ENCODE measurements at regions not wholly inside any gene's neighbourhood (a gene's known extent, or its start where the extent isn't known, plus 50 kb on each side); places are given as distances from the start of the nearest gene placed in this dataset.

DNA sequence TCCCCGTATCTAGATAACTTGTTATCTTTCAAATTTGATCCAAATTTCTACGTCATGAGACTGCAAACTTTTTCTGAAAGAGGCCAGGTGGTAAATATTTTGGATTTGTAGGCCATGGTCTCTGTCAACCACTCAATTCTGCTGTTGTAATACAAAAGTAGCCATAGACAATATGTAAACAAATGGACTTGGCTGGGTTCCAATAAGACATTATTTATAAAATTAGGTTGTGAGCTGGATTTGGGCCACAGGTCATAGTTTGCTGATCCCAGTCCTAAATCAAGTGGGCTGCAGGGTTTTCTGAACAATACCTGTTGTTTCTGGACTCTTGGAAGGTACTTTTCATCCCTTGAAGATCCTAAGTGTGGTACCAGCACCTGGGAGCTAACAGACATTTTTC is 1178.0 kb downstream of the SORCS1 start:
- no peak for DNase-seq (ENCODE audit: low read depth)
- H3K4me3 ChIP-seq (ENCODE audit: low read depth, low read length) = no peak overlapping the region
- TF ChIP-seq, protein P1, sequence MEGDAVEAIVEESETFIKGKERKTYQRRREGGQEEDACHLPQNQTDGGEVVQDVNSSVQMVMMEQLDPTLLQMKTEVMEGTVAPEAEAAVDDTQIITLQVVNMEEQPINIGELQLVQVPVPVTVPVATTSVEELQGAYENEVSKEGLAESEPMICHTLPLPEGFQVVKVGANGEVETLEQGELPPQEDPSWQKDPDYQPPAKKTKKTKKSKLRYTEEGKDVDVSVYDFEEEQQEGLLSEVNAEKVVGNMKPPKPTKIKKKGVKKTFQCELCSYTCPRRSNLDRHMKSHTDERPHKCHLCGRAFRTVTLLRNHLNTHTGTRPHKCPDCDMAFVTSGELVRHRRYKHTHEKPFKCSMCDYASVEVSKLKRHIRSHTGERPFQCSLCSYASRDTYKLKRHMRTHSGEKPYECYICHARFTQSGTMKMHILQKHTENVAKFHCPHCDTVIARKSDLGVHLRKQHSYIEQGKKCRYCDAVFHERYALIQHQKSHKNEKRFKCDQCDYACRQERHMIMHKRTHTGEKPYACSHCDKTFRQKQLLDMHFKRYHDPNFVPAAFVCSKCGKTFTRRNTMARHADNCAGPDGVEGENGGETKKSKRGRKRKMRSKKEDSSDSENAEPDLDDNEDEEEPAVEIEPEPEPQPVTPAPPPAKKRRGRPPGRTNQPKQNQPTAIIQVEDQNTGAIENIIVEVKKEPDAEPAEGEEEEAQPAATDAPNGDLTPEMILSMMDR (IDR thresholded peaks at IDR 0.05; ENCODE audit: control insufficient read depth, extremely low read depth, insufficient read depth) = no peak

GRCh38 chr10:105982735-105983134 is 1181.8 kb downstream of the SORCS1 start:
- DNase-seq (ENCODE audit: low read depth) = no peak
- TF ChIP-seq, protein P1 (IDR thresholded peaks at IDR 0.05; ENCODE audit: control insufficient read depth, extremely low read depth, insufficient read depth) = no peak
- no peak overlapping the region for H3K4me3 ChIP-seq (ENCODE audit: low read depth, low read length)

GRCh38 chr10:105981679-105982078 is 1182.8 kb downstream of the SORCS1 start:
- DNase-seq (ENCODE audit: low read depth) = no peak
- H3K4me3 ChIP-seq (ENCODE audit: low read depth, low read length) = no peak overlapping the region
- TF ChIP-seq, protein P1 (IDR thresholded peaks at IDR 0.05; ENCODE audit: control insufficient read depth, extremely low read depth, insufficient read depth) = no peak

DNA sequence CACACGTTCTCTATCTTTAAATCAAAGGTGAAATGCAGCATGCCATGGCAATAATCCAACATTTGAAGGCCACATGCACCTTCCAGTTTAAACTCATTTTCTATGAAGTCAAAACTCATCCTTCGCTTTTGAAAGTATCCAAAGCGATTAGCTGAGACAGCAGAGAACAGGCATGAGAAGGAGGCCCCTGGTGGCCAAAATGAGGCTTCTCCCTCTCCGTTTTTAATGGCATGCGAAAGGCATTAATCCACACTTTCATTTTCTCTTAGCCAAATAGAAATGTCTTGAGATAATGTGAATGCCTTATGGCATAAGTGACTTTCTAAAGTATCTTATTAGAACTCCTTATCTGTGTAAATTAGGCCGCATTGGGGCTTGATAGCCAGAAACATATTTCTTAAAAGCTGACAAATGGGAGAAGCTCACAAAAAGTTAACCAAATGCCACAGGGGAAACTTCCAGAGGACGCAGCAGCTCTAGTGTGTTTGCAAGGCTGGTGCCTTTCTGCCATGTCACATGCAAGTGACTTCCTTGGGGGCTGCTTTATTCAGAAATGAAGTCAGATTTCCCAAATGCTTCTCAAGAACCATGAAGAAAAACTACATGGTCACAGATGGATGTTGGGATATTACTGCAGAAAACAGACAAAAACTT is 1189.6 kb downstream of the SORCS1 start:
- DNase-seq (ENCODE audit: low read depth) = no peak
- TF ChIP-seq, protein P1 (IDR thresholded peaks at IDR 0.05; ENCODE audit: control insufficient read depth, extremely low read depth, insufficient read depth) = peak; percentile 66
- H3K4me3 ChIP-seq (ENCODE audit: low read depth, low read length) = peak overlapping the region; percentile 30

DNA sequence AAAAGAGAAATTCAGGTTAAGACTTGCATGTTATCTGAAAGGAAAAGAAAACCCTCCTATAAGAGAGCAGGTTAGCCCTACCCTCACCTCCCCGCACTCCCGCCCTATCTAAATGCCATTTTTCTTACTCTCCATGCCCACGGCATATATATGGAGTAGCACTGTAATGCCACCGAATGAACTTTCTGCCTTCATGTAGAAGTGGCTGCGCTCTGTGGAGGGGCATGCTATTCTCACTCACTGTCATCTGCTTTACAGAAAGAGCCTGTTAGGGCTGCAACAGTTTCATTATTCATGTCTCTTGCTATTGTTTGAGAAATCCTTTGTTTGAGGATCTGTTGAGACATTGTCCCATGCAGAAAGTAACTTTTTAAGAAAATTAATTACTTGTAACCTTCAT is 1190.6 kb downstream of the SORCS1 start:
- TF ChIP-seq, protein P1 (IDR thresholded peaks at IDR 0.05; ENCODE audit: control insufficient read depth, extremely low read depth, insufficient read depth) = no peak
- H3K4me3 ChIP-seq (ENCODE audit: low read depth, low read length) = no peak overlapping the region
- DNase-seq (ENCODE audit: low read depth) = no peak

DNA sequence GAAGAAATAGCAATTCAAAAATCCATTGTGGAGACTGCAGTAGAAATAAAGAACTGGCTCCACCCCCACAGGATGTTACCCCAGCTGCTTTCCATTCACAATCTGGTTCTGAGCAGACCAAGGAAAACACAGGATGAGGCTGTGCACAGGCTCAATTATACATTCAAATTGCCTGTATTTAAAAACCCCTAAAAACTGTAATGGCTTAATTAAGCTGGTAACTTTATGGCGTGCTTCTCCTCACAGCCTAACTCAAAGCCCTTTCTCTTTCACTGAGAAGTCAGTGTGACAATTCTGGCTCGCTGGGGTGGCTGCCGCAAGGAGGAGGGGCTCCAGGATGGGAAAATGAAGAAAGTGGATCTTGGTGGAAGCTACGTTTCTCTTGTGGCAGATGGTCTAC is 1191.1 kb downstream of the SORCS1 start:
- TF ChIP-seq, protein P1 (IDR thresholded peaks at IDR 0.05; ENCODE audit: control insufficient read depth, extremely low read depth, insufficient read depth) = no peak
- no peak overlapping the region for H3K4me3 ChIP-seq (ENCODE audit: low read depth, low read length)
- no peak for DNase-seq (ENCODE audit: low read depth)

DNA sequence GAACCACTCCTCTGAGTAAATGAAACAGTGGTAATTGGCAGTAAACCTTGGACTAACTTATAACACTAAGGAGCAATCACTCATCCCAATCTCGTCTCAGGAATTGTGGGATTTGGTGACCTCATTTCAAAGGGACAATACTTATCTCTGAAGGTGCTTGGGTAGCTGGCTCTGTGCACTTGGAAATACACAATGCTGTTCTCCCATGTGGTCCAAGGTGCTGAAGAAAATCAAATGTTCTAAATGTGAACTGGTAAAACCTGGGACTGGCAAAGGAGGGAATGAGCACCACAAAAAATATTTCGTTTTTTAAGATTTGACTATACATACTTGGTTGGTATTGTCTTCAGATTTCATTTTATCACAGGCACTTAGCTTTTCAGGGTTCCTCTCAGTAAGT is 1193.0 kb downstream of the SORCS1 start:
- TF ChIP-seq, protein P1 (IDR thresholded peaks at IDR 0.05; ENCODE audit: control insufficient read depth, extremely low read depth, insufficient read depth) = no peak

More for the DNA sequence above, 1193.0 kb downstream of the SORCS1 start:
- no peak overlapping the region for H3K4me3 ChIP-seq (ENCODE audit: low read depth, low read length)
- no peak for DNase-seq (ENCODE audit: low read depth)

Data from LNCaP clone FGC (cell line).